Neural cell (in vitro differentiated cells): ENCODE measurements at regions not wholly inside any gene's neighbourhood (a gene's known extent, or its start where the extent isn't known, plus 50 kb on each side); places are given as distances from the start of the nearest gene placed in this dataset.

Experiments used
- EZH2 ChIP-seq: fragments of 200-600, 300-800 bp; shearing (Covaris generic), sonication (generic); IDR thresholded peaks from 2 replicates; pipeline ENCODE4 v1.6.1; 2014; ENCODE audit warnings: antibody characterized with exemption, low read length, borderline replicate concordance, mild to moderate bottlenecking; ENCODE audit not compliant: insufficient read depth, poor library complexity, severe bottlenecking
- MXI1 ChIP-seq: fragments of 450-650 bp; conservative IDR thresholded peaks from 2 replicates; pipeline ENCODE4 v1.6.1; 2014; ENCODE audit warnings: antibody characterized with exemption, mild to moderate bottlenecking; ENCODE audit not compliant: poor library complexity, severe bottlenecking
- RAD21 ChIP-seq: fragments of 450-650 bp; conservative IDR thresholded peaks from 2 replicates; pipeline ENCODE4 v1.6.1; 2014; ENCODE audit warnings: antibody characterized with exemption, mild to moderate bottlenecking, moderate library complexity
- SMC3 ChIP-seq: fragments of 450-650 bp; conservative IDR thresholded peaks from 2 replicates; pipeline ENCODE4 v1.6.1; 2014; ENCODE audit warnings: antibody characterized with exemption, mild to moderate bottlenecking, moderate library complexity; ENCODE audit not compliant: poor library complexity
- TF ChIP-seq, protein P1 (sequence below): fragments of 450-650 bp; IDR thresholded peaks from 2 replicates; pipeline ENCODE4 v1.5.1; 2014; ENCODE audit warnings: antibody characterized with exemption, mild to moderate bottlenecking, moderate library complexity; ENCODE audit not compliant: poor library complexity, severe bottlenecking

DNA sequence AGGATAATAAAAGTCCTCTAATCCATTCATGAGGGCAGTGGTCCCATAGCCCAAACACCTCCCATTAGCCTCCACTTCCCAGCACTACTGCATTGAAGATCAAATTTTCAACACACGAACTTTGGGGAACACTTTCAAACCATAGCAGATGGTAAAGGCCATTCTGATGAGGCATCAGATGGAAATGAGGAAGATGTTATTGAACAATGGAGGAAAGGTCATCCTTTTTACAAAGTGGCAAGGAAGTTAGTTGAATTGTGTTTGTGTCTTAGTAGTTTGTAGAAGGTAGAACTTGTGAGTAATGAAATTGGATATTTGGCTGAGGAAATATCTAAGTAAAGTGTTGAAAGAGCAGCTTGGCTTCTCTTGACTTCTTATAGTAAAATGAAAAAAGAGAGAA lies 93.3 kb upstream of the NLRP1 start:
- TF ChIP-seq, protein P1, sequence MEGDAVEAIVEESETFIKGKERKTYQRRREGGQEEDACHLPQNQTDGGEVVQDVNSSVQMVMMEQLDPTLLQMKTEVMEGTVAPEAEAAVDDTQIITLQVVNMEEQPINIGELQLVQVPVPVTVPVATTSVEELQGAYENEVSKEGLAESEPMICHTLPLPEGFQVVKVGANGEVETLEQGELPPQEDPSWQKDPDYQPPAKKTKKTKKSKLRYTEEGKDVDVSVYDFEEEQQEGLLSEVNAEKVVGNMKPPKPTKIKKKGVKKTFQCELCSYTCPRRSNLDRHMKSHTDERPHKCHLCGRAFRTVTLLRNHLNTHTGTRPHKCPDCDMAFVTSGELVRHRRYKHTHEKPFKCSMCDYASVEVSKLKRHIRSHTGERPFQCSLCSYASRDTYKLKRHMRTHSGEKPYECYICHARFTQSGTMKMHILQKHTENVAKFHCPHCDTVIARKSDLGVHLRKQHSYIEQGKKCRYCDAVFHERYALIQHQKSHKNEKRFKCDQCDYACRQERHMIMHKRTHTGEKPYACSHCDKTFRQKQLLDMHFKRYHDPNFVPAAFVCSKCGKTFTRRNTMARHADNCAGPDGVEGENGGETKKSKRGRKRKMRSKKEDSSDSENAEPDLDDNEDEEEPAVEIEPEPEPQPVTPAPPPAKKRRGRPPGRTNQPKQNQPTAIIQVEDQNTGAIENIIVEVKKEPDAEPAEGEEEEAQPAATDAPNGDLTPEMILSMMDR, result no peak
- TF ChIP-seq RAD21 (no peak), MXI1 (no peak), EZH2 (no peak), SMC3 (no peak)
